OCI-LY1 (cell line): ENCODE measurements at regions not wholly inside any gene's neighbourhood (a gene's known extent, or its start where the extent isn't known, plus 50 kb on each side); places are given as distances from the start of the nearest gene placed in this dataset.
A peak's percentile ranks its signal among the peaks of the same experiment; 100 is the strongest.

ENCODE experiments used
- H2AFZ ChIP-seq: fragments of 200-600 bp; sonication (generic), shearing (Covaris generic); 2 replicates; pipeline ENCODE4 v1.6.0; 2014; ENCODE audit warnings: antibody characterized with exemption, mild to moderate bottlenecking, low read length
- H3F3A ChIP-seq: fragments of 200-600 bp; sonication (generic), shearing (Covaris generic); 2 replicates; pipeline ENCODE4 v1.6.0; 2014; ENCODE audit warnings: mild to moderate bottlenecking, antibody characterized with exemption, low read length, moderate library complexity; ENCODE audit not compliant: insufficient read depth
- H3K27ac ChIP-seq: fragments of 200-600 bp; sonication (generic); 2 replicates; pipeline ENCODE4 v1.5.1; 2014; ENCODE audit warnings: low read length, mixed run types, mild to moderate bottlenecking, low read depth; ENCODE audit not compliant: poor library complexity, severe bottlenecking
- H3K27me3 ChIP-seq: fragments of 200-600 bp; sonication (generic); 2 replicates; pipeline ENCODE4 v1.6.0; 2014; ENCODE audit warnings: antibody characterized with exemption, mild to moderate bottlenecking, low read length, moderate library complexity; ENCODE audit not compliant: insufficient read depth
- H3K36me3 ChIP-seq: fragments of 200-600 bp; sonication (generic); 2 replicates; pipeline ENCODE4 v1.6.1; 2014; ENCODE audit warnings: mild to moderate bottlenecking, antibody characterized with exemption, low read length, moderate library complexity, mixed read lengths; ENCODE audit not compliant: insufficient read depth
- H3K4me1 ChIP-seq: fragments of 200-600 bp; sonication (generic); 2 replicates; pipeline ENCODE4 v1.5.1; 2014; ENCODE audit warnings: mild to moderate bottlenecking, low read length, moderate library complexity; ENCODE audit not compliant: insufficient read depth, severe bottlenecking
- H3K4me2 ChIP-seq: fragments of 200-600 bp; sonication (generic), shearing (Covaris generic); 2 replicates; pipeline ENCODE4 v1.6.1; 2014; ENCODE audit warnings: low read length
- H3K4me3 ChIP-seq: fragments of 200-600 bp; sonication (generic); 2 replicates; pipeline ENCODE4 v1.5.1; 2014; ENCODE audit warnings: low read length, low read depth, mild to moderate bottlenecking, mixed read lengths; ENCODE audit not compliant: poor library complexity, severe bottlenecking
- H3K79me2 ChIP-seq: fragments of 200-600 bp; shearing (Covaris generic); 2 replicates; pipeline ENCODE4 v1.6.1; 2016; ENCODE audit warnings: mixed run types, low read length, mixed read lengths; ENCODE audit not compliant: insufficient read depth
- H3K9ac ChIP-seq: fragments of 200-600 bp; sonication (generic), shearing (Covaris generic); 2 replicates; pipeline ENCODE4 v1.6.1; 2014; ENCODE audit warnings: mild to moderate bottlenecking, low read length, mixed read lengths
- H3K9me2 ChIP-seq: fragments of 200-600 bp; sonication (generic), shearing (Covaris generic); 2 replicates; pipeline ENCODE4 v1.6.1; 2014; ENCODE audit warnings: low read depth, mild to moderate bottlenecking, low read length, mixed read lengths
- H3K9me3 ChIP-seq: fragments of 200-600 bp; shearing (Covaris generic); 2 replicates; pipeline ENCODE4 v1.6.1; 2014; ENCODE audit warnings: low read length, mixed read lengths
- H4K20me1 ChIP-seq: fragments of 200-600 bp; sonication (generic), shearing (Covaris generic); 2 replicates; pipeline ENCODE4 v1.6.0; 2016; ENCODE audit warnings: mild to moderate bottlenecking, low read length; ENCODE audit not compliant: insufficient read depth
- EZH2 ChIP-seq: fragments of 200-600 bp; sonication (generic), shearing (Covaris generic); IDR thresholded peaks from 2 replicates; pipeline ENCODE4 v1.8.0; 2017; ENCODE audit warnings: borderline replicate concordance, mixed run types, mild to moderate bottlenecking, antibody characterized with exemption, low read length, moderate library complexity, mixed read lengths
- TF ChIP-seq, protein P1 (sequence below): fragments of 200-600 bp; sonication (generic), shearing (Covaris generic); IDR thresholded peaks from 2 replicates; pipeline ENCODE4 v1.5.1; 2017; ENCODE audit warnings: mild to moderate bottlenecking, antibody characterized with exemption, low read length, moderate library complexity, mixed read lengths

GRCh38 chr5:125402787-125403186 is 656.3 kb upstream of the ZNF608 start:
- H3K9me3 ChIP-seq: peaks cover 13% of the 10 kb centered on the region; the same call in 1 of the 2 replicates
- H3K4me1 ChIP-seq: no peaks in the 10 kb centered on the region
- no peak overlapping the region for H3K9ac ChIP-seq
- H3F3A ChIP-seq: no peaks in the 10 kb centered on the region
- no peak overlapping the region for H3K4me3 ChIP-seq
- H3K27me3 ChIP-seq: no peaks in the 10 kb centered on the region
- no peak overlapping the region for H2AFZ ChIP-seq
- H4K20me1 ChIP-seq: no peaks in the 10 kb centered on the region
- TF ChIP-seq, protein P1, sequence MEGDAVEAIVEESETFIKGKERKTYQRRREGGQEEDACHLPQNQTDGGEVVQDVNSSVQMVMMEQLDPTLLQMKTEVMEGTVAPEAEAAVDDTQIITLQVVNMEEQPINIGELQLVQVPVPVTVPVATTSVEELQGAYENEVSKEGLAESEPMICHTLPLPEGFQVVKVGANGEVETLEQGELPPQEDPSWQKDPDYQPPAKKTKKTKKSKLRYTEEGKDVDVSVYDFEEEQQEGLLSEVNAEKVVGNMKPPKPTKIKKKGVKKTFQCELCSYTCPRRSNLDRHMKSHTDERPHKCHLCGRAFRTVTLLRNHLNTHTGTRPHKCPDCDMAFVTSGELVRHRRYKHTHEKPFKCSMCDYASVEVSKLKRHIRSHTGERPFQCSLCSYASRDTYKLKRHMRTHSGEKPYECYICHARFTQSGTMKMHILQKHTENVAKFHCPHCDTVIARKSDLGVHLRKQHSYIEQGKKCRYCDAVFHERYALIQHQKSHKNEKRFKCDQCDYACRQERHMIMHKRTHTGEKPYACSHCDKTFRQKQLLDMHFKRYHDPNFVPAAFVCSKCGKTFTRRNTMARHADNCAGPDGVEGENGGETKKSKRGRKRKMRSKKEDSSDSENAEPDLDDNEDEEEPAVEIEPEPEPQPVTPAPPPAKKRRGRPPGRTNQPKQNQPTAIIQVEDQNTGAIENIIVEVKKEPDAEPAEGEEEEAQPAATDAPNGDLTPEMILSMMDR: no peak
- TF ChIP-seq EZH2: no peak
- no peaks in the 10 kb centered on the region for H3K9me2 ChIP-seq
- H3K4me2 ChIP-seq: no peak overlapping the region
- no peaks in the 10 kb centered on the region for H3K36me3 ChIP-seq
- H3K79me2 ChIP-seq: no peaks in the 10 kb centered on the region
- H3K27ac ChIP-seq: no peak overlapping the region

DNA sequence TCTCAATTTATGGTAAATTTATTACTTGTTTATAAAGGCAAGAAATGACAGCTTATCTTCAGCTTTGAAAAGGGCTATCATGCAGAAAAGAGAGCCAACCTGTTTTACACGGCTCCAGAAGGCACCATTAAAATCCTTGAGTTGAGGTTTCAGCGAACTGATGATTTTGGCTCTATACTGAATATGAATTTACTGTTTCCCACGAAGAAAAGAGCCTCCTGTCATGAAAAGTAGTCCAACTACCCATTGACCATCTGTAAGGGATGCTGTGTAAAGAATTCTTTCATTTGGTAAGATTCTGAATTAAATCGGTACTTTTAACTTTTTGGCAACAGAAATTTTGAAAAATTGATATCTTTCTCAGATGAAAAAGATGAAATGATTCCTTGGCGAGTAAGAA is 657.6 kb upstream of the ZNF608 start:
- no peak overlapping the region for H3K27ac ChIP-seq
- H3K4me2 ChIP-seq: no peak overlapping the region
- no peaks in the 10 kb centered on the region for H4K20me1 ChIP-seq
- H3K9me3 ChIP-seq: peaks cover 13% of the 10 kb centered on the region; the same call in 1 of the 2 replicates
- no peak overlapping the region for H3K9ac ChIP-seq
- H3K9me2 ChIP-seq: no peaks in the 10 kb centered on the region
- no peaks in the 10 kb centered on the region for H3K79me2 ChIP-seq
- H3K4me3 ChIP-seq: no peak overlapping the region
- TF ChIP-seq, protein P1: no peak
- no peak for TF ChIP-seq EZH2
- H3K27me3 ChIP-seq: no peaks in the 10 kb centered on the region
- H2AFZ ChIP-seq: no peak overlapping the region
- peaks cover 9% of the 10 kb centered on the region for H3K4me1 ChIP-seq
- no peaks in the 10 kb centered on the region for H3K36me3 ChIP-seq
- no peaks in the 10 kb centered on the region for H3F3A ChIP-seq

GRCh38 chr5:125408448-125409233 is 662.2 kb upstream of the ZNF608 start:
- Histone ChIP-seq H3K9me3 (peaks cover 13% of the 10 kb centered on the region; the same call in 1 of the 2 replicates), H3F3A (no peaks in the 10 kb centered on the region), H3K4me3 (peak overlapping the region; percentile 39), H3K4me1 (peaks cover 55% of the 10 kb centered on the region), H3K36me3 (no peaks in the 10 kb centered on the region), H3K9me2 (no peaks in the 10 kb centered on the region), H3K27me3 (no peaks in the 10 kb centered on the region), H2AFZ (peak overlapping the region; percentile 85), H3K27ac (peak overlapping the region; percentile 94), H3K9ac (peak overlapping the region; percentile 70), H3K4me2 (peak overlapping the region; percentile 86), H4K20me1 (no peaks in the 10 kb centered on the region), H3K79me2 (no peaks in the 10 kb centered on the region)
- TF ChIP-seq, protein P1: no peak
- TF ChIP-seq EZH2: no peak
